HG03280 (cell line): ENCODE measurements at regions not wholly inside any gene's neighbourhood (a gene's known extent, or its start where the extent isn't known, plus 50 kb on each side); places are given as distances from the start of the nearest gene placed in this dataset.
"Not testable (repeated sequence)": the region's sequence is repeated elsewhere in the genome, so short reads cannot be mapped to it uniquely, and the experiment has no call there.

Experiments
- ATAC-seq: cut with Tn5 transposase; IDR thresholded peaks from one replicate; pipeline ENCODE4 v1.9.1; 2021; ENCODE audit warnings: mild to moderate bottlenecking, moderate library complexity; ENCODE audit not compliant: unreplicated experiment

- no peak for ATAC-seq
Measured at GRCh38 chr15:96125721-96126415, 204.6 kb upstream of the NR2F2 start.

- ATAC-seq, result no peak
Measured at GRCh38 chr15:96126859-96127258, 203.6 kb upstream of the NR2F2 start.

- ATAC-seq, result no peak
Measured at GRCh38 chr15:96130734-96131133, 199.8 kb upstream of the NR2F2 start.

GRCh38 chr15:96132126-96132525, 198.4 kb upstream of the NR2F2 start:
- no peak for ATAC-seq

- ATAC-seq, result no peak
Measured at GRCh38 chr15:96135166-96136093, 195.1 kb upstream of the NR2F2 start.

- no peak for ATAC-seq
Measured at GRCh38 chr15:96138985-96139384, 191.5 kb upstream of the NR2F2 start.

- no peak for ATAC-seq
Measured at GRCh38 chr15:96142498-96142897, 188.0 kb upstream of the NR2F2 start.

GRCh38 chr15:96144734-96145133, 185.8 kb upstream of the NR2F2 start:
- no peak for ATAC-seq

- no peak for ATAC-seq
Measured at GRCh38 chr15:96146726-96147125, 183.8 kb upstream of the NR2F2 start.

GRCh38 chr15:96147267-96147666, 183.2 kb upstream of the NR2F2 start:
- ATAC-seq, result no peak

- no peak for ATAC-seq
Measured at GRCh38 chr15:96150254-96150653, 180.2 kb upstream of the NR2F2 start.

GRCh38 chr15:96151749-96152148, 178.8 kb upstream of the NR2F2 start:
- not testable (repeated sequence) for ATAC-seq

- no peak for ATAC-seq
Measured at GRCh38 chr15:96153929-96154328, 176.6 kb upstream of the NR2F2 start.

GRCh38 chr15:96158938-96159337, 171.6 kb upstream of the NR2F2 start:
- ATAC-seq, result no peak

GRCh38 chr15:96160269-96160668, 170.2 kb upstream of the NR2F2 start:
- no peak for ATAC-seq

- no peak for ATAC-seq
Measured at GRCh38 chr15:96160800-96161199, 169.7 kb upstream of the NR2F2 start.

- ATAC-seq, result no peak
Measured at GRCh38 chr15:96162322-96162721, 168.2 kb upstream of the NR2F2 start.

- no peak for ATAC-seq
Measured at GRCh38 chr15:96165081-96165480, 165.4 kb upstream of the NR2F2 start.

- no peak for ATAC-seq
Measured at GRCh38 chr15:96165775-96166174, 164.7 kb upstream of the NR2F2 start.

- no peak for ATAC-seq
Measured at GRCh38 chr15:96166223-96167200, 164.0 kb upstream of the NR2F2 start.

GRCh38 chr15:96170616-96170978, 159.9 kb upstream of the NR2F2 start:
- not testable (repeated sequence) for ATAC-seq
